K562 (cell line): ENCODE measurements at regions not wholly inside any gene's neighbourhood (a gene's known extent, or its start where the extent isn't known, plus 50 kb on each side); places are given as distances from the start of the nearest gene placed in this dataset.

Source experiments
- NR1H2 ChIP-seq: sonication (generic); formaldehyde crosslinking; IDR thresholded peaks from 2 replicates; pipeline ENCODE4 v1.4.0; 2020; ENCODE audit warnings: mild to moderate bottlenecking, missing genetic modification reagents
- SRSF1 ChIP-seq: fragments of 200-400 bp; formaldehyde crosslinking; IDR thresholded peaks from 2 replicates; pipeline ENCODE4 v1.6.1; 2017; ENCODE audit warnings: mild to moderate bottlenecking, low read depth, low read length, moderate library complexity
- ZNF253 ChIP-seq: fragments of 250-450 bp; sonication (Bioruptor Pico); conservative IDR thresholded peaks from 2 replicates; pipeline ENCODE4 v1.6.1; 2021; ENCODE audit warnings: mild to moderate bottlenecking
- TF ChIP-seq, protein P1 (sequence below): sonication (generic); formaldehyde crosslinking; IDR thresholded peaks from 2 replicates; pipeline ENCODE4 v1.8.0; 2022; ENCODE audit warnings: mild to moderate bottlenecking, low read depth, missing genetic modification reagents

DNA sequence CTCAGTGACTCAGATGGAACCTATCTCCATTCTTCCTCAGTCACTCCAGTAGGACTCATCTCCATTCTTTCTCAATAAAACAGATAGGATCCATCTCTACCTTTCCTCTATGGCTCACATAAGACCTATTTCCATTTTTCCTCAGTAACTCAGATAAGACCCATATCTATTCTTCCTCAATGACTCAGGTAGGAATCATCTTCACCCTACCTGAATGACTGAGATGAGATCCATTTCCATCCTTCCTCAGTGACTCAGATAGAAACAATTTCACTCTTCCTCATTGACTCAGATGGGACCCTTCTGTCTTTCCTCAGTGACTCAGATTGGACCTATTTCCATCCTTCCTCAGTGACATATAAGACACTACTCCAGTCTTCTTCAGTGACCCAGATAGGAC is 165.1 kb downstream of the FBXO4 start:
- no peak for TF ChIP-seq NR1H2 (CRISPR knock-in tag)
- no peak for TF ChIP-seq ZNF253 (CRISPR knock-in tag)
- TF ChIP-seq, protein P1, sequence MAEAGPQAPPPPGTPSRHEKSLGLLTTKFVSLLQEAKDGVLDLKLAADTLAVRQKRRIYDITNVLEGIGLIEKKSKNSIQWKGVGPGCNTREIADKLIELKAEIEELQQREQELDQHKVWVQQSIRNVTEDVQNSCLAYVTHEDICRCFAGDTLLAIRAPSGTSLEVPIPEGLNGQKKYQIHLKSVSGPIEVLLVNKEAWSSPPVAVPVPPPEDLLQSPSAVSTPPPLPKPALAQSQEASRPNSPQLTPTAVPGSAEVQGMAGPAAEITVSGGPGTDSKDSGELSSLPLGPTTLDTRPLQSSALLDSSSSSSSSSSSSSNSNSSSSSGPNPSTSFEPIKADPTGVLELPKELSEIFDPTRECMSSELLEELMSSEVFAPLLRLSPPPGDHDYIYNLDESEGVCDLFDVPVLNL (CRISPR knock-in tag) = no peak
- TF ChIP-seq SRSF1 = no peak
